HL-60 (cell line): ENCODE measurements at regions not wholly inside any gene's neighbourhood (a gene's known extent, or its start where the extent isn't known, plus 50 kb on each side); places are given as distances from the start of the nearest gene placed in this dataset.

ENCODE experiments used
- DNase-seq, 2 experiments: peaks; one replicate each; pipeline ENCODE4 v3.0.0-alpha.2; 2010 to 2020; ENCODE audit warnings: low read depth in 1 of 2, low spot score in 1 of 2
- H3K27ac ChIP-seq: fragments of 250-450 bp; sonication (Bioruptor Pico); replicated peaks from 2 replicates; pipeline ENCODE4 v1.5.1; 2020; ENCODE audit warnings: mild to moderate bottlenecking, moderate library complexity
- H3K27me3 ChIP-seq: fragments of 250-450 bp; sonication (Bioruptor Pico); 2 replicates; pipeline ENCODE4 v1.5.1; 2021; ENCODE audit warnings: mild to moderate bottlenecking, moderate library complexity; ENCODE audit not compliant: insufficient read depth, poor library complexity, severe bottlenecking
- H3K4me3 ChIP-seq: replicated peaks from 2 replicates; pipeline ENCODE4 v1.5.1; 2011; ENCODE audit warnings: mild to moderate bottlenecking, control low read depth, low read length; ENCODE audit not compliant: insufficient read depth
- CTCF ChIP-seq: IDR thresholded peaks from one replicate; pipeline ENCODE4 v1.5.1; 2011; ENCODE audit warnings: low read length, control low read depth, inconsistent platforms; ENCODE audit not compliant: insufficient read depth
- GABPA ChIP-seq: IDR thresholded peaks from 2 replicates; pipeline ENCODE4 v1.6.1; 2012; ENCODE audit warnings: low read depth
- POLR2AphosphoS5 ChIP-seq: IDR thresholded peaks from 2 replicates; pipeline ENCODE4 v1.6.1; 2012; ENCODE audit warnings: low read depth
- REST ChIP-seq: IDR thresholded peaks from 2 replicates; pipeline ENCODE4 v1.6.1; 2012; ENCODE audit warnings: low read depth; ENCODE audit not compliant: insufficient replicate concordance
- SPI1 ChIP-seq: IDR thresholded peaks from 2 replicates; pipeline ENCODE4 v1.6.1; 2012; ENCODE audit warnings: low read depth, mild to moderate bottlenecking, borderline replicate concordance

GRCh38 chr20:17797161-17797560 lies 97.4 kb downstream of the BANF2 start:
- no peak for DNase-seq
- H3K27me3 ChIP-seq, result no peaks in the 10 kb centered on the region
- no peak overlapping the region for H3K27ac ChIP-seq
- TF ChIP-seq POLR2AphosphoS5 (no peak), SPI1 (no peak), GABPA (no peak), REST (no peak), CTCF (no peak)
- no peak overlapping the region for H3K4me3 ChIP-seq

- H3K27me3 ChIP-seq, result no peaks in the 10 kb centered on the region
- H3K4me3 ChIP-seq, result no peak overlapping the region
- H3K27ac ChIP-seq, result no peak overlapping the region
- peak; percentile 0 to 19 for DNase-seq
- TF ChIP-seq REST (no peak), POLR2AphosphoS5 (no peak), SPI1 (no peak), CTCF (no peak)
Observed at GRCh38 chr20:17796091-17796563, 96.4 kb downstream of the BANF2 start.

GRCh38 chr20:17795501-17796071 lies 95.8 kb downstream of the BANF2 start:
- peak in 1 of 2 experiments; percentile 8 for DNase-seq
- H3K4me3 ChIP-seq, result no peak overlapping the region
- no peaks in the 10 kb centered on the region for H3K27me3 ChIP-seq
- TF ChIP-seq REST (no peak), CTCF (no peak), GABPA (no peak), SPI1 (no peak), POLR2AphosphoS5 (no peak)
- no peak overlapping the region for H3K27ac ChIP-seq
